ENCODE measurements at regions not wholly inside any gene's neighbourhood (a gene's known extent, or its start where the extent isn't known, plus 50 kb on each side); places are given as distances from the start of the nearest gene placed in this dataset.
A peak's percentile ranks its signal among the peaks of the same experiment; 100 is the strongest.

DNA sequence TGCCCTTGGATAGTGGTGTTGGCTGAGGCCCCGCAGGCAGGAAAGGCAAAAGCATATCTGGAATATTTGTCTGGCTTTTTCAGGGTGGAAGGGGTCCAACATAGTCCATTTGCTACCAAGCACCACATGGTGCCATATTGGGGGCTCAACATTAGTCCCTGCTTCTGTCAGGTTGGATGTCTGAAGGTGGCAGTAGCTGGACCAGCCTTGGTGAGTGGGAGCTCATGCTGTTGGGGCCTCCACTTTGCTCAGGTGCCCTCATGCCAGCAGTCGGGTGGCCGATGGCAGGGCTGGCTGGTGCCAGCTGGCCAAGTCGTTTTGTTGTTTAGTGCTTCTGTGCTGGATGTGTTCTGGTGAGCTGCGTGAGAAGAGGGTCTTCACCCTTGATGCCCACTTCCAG is 135.3 kb downstream of the PAPOLA start (continued):
- TF ChIP-seq, protein P1, sequence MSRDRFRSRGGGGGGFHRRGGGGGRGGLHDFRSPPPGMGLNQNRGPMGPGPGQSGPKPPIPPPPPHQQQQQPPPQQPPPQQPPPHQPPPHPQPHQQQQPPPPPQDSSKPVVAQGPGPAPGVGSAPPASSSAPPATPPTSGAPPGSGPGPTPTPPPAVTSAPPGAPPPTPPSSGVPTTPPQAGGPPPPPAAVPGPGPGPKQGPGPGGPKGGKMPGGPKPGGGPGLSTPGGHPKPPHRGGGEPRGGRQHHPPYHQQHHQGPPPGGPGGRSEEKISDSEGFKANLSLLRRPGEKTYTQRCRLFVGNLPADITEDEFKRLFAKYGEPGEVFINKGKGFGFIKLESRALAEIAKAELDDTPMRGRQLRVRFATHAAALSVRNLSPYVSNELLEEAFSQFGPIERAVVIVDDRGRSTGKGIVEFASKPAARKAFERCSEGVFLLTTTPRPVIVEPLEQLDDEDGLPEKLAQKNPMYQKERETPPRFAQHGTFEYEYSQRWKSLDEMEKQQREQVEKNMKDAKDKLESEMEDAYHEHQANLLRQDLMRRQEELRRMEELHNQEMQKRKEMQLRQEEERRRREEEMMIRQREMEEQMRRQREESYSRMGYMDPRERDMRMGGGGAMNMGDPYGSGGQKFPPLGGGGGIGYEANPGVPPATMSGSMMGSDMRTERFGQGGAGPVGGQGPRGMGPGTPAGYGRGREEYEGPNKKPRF (IDR thresholded peaks at IDR 0.05; ENCODE audit: low read depth, low read length), result no peak
- TF ChIP-seq POLR2AphosphoS5 (IDR thresholded peaks at IDR 0.05; ENCODE audit: control insufficient read depth, insufficient read depth, low read depth, low read length) (no peak), XRCC4 (IDR thresholded peaks at IDR 0.05; ENCODE audit: extremely low read depth, insufficient read depth, insufficient read length) (no peak), MAFG (tag; conservative IDR thresholded peaks at IDR 0.05) (no peak), TRIM28 (IDR thresholded peaks at IDR 0.05) (no peak), ZNF507 (tag; conservative IDR thresholded peaks at IDR 0.05) (no peak)

- ATAC-seq (no peak), FAIRE-seq (no peak), DNase-seq (ENCODE audit: extremely low read depth in 1 of 4, low spot score in 3 of 4) (peak in 1 of 4 experiments; percentile 0)
- Histone ChIP-seq H3K27me3 (ENCODE audit: control insufficient read depth in 2 of 2, insufficient read depth in 2 of 2, low read length in 2 of 2) (peaks cover 15 to 57% of the 10 kb centered on the region in 2 experiments; a peak in 4 of 5 replicates), H3K9me1 (ENCODE audit: control insufficient read depth, insufficient read depth, low read length) (no peaks in the 10 kb centered on the region), H3K79me2 (ENCODE audit: control insufficient read depth, insufficient read depth, low read length) (no peaks in the 10 kb centered on the region), H3K9me3 (replicated peaks; ENCODE audit: control insufficient read depth, insufficient read depth, low read depth, low read length) (no peaks in the 10 kb centered on the region), H3K27ac (ENCODE audit: extremely low read depth, low read depth, low read length) (no peak overlapping the region), H3K4me2 (ENCODE audit: insufficient read depth, low read length) (no peak overlapping the region), H3K4me3 (no peak overlapping the region), H3K4me1 (replicated peaks in 1 of 2; ENCODE audit: control insufficient read depth in 2 of 2, insufficient read depth in 2 of 2, low read length in 2 of 2) (no peaks in the 10 kb centered on the region), H4K20me1 (replicated peaks; ENCODE audit: control insufficient read depth, insufficient read depth, low read length) (no peaks in the 10 kb centered on the region), H3K36me3 (ENCODE audit: control insufficient read depth, insufficient read depth, low read length) (no peaks in the 10 kb centered on the region), H2AFZ (ENCODE audit: low read depth, low read length) (no peak overlapping the region), H3K9ac (ENCODE audit: insufficient read depth in 1 of 2, low read depth in 2 of 2, low read length in 2 of 2) (no peak overlapping the region)
- 1% methylated on average over 10 of the region's 12 CpGs for WGBS (ENCODE audit: insufficient coverage, low coverage, missing lambda C conversion rate)
- in situ Hi-C loops (cut with MboI), result no loop called here
- intact Hi-C loops (cut with micrococcal nuclease), result no loop called here
- ChIA-PET POLR2A (no interaction called here), CTCF (ENCODE audit: low intra/inter-chr PET ratio) (no interaction called here)
- BruUV-seq (replicated peaks), result no TSS peak
- TF ChIP-seq, protein P2, sequence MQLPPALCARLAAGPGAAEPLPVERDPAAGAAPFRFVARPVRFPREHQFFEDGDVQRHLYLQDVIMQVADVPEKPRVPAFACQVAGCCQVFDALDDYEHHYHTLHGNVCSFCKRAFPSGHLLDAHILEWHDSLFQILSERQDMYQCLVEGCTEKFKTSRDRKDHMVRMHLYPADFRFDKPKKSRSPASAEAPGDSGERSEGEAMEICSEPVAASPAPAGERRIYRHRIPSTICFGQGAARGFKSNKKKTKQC (CRISPR knock-in tag; IDR thresholded peaks at IDR 0.05), result no peak
- TF ChIP-seq ZNF699 (CRISPR knock-in tag; IDR thresholded peaks at IDR 0.05; ENCODE audit: insufficient replicate concordance), result no peak
- no peak for TF ChIP-seq ILK (tag; IDR thresholded peaks at IDR 0.05; ENCODE audit: borderline replicate concordance, low read depth)
- TF ChIP-seq ZNF507 (tag; conservative IDR thresholded peaks at IDR 0.05), result no peak
- TF ChIP-seq, protein P3, sequence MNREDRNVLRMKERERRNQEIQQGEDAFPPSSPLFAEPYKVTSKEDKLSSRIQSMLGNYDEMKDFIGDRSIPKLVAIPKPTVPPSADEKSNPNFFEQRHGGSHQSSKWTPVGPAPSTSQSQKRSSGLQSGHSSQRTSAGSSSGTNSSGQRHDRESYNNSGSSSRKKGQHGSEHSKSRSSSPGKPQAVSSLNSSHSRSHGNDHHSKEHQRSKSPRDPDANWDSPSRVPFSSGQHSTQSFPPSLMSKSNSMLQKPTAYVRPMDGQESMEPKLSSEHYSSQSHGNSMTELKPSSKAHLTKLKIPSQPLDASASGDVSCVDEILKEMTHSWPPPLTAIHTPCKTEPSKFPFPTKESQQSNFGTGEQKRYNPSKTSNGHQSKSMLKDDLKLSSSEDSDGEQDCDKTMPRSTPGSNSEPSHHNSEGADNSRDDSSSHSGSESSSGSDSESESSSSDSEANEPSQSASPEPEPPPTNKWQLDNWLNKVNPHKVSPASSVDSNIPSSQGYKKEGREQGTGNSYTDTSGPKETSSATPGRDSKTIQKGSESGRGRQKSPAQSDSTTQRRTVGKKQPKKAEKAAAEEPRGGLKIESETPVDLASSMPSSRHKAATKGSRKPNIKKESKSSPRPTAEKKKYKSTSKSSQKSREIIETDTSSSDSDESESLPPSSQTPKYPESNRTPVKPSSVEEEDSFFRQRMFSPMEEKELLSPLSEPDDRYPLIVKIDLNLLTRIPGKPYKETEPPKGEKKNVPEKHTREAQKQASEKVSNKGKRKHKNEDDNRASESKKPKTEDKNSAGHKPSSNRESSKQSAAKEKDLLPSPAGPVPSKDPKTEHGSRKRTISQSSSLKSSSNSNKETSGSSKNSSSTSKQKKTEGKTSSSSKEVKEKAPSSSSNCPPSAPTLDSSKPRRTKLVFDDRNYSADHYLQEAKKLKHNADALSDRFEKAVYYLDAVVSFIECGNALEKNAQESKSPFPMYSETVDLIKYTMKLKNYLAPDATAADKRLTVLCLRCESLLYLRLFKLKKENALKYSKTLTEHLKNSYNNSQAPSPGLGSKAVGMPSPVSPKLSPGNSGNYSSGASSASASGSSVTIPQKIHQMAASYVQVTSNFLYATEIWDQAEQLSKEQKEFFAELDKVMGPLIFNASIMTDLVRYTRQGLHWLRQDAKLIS (CRISPR knock-in tag; IDR thresholded peaks at IDR 0.05), result no peak
- no peak for TF ChIP-seq FOXJ2 (tag; IDR thresholded peaks at IDR 0.05)
- TF ChIP-seq GATAD2B (IDR thresholded peaks at IDR 0.05; ENCODE audit: borderline replicate concordance), result no peak
Observed at GRCh38 chr14:96638041-96638855, 136.1 kb downstream of the PAPOLA start.

Measured in K562 (cell line).